Neural cell (in vitro differentiated cells): ENCODE measurements at regions not wholly inside any gene's neighbourhood (a gene's known extent, or its start where the extent isn't known, plus 50 kb on each side); places are given as distances from the start of the nearest gene placed in this dataset.

ENCODE experiments used
- H2AFZ ChIP-seq: fragments of 200-600, 300-800 bp; sonication (generic), shearing (Covaris generic); 2 replicates; pipeline ENCODE4 v1.6.0; 2014; ENCODE audit warnings: low read depth, mild to moderate bottlenecking, antibody characterized with exemption, low read length, moderate library complexity
- H3F3A ChIP-seq: fragments of 200-600 bp; shearing (Covaris generic); 2 replicates; pipeline ENCODE4 v1.6.1; 2016; ENCODE audit warnings: mild to moderate bottlenecking, moderate library complexity, mixed read lengths, antibody characterized with exemption, low read length; ENCODE audit not compliant: insufficient read depth, poor library complexity, severe bottlenecking
- H3K27ac ChIP-seq: fragments of 200-600, 300-800 bp; sonication (generic), shearing (Covaris generic); 2 replicates; pipeline ENCODE4 v1.5.1; 2014; ENCODE audit warnings: mild to moderate bottlenecking, low read length, moderate library complexity
- H3K27me3 ChIP-seq: fragments of 300-800, 200-600 bp; sonication (generic), shearing (Covaris generic); 2 replicates; pipeline ENCODE4 v1.6.0; 2014; ENCODE audit warnings: mild to moderate bottlenecking, low read depth, low read length, moderate library complexity; ENCODE audit not compliant: insufficient read depth
- H3K36me3 ChIP-seq: fragments of 300-800, 200-600 bp; sonication (generic), shearing (Covaris generic); 2 replicates; pipeline ENCODE4 v1.5.1; 2014; ENCODE audit warnings: mild to moderate bottlenecking, antibody characterized with exemption, low read length, moderate library complexity; ENCODE audit not compliant: insufficient read depth
- H3K4me2 ChIP-seq: fragments of 300-800, 200-600 bp; sonication (generic), shearing (Covaris generic); 2 replicates; pipeline ENCODE4 v1.6.0; 2014; ENCODE audit warnings: mild to moderate bottlenecking, low read length
- H3K4me3 ChIP-seq: fragments of 300-800, 200-600 bp; sonication (generic), shearing (Covaris generic); 2 replicates; pipeline ENCODE4 v1.5.1; 2014; ENCODE audit warnings: mild to moderate bottlenecking, low read length, moderate library complexity
- H3K79me2 ChIP-seq: fragments of 200-600 bp; shearing (Covaris generic); replicated peaks from 2 replicates; pipeline ENCODE4 v1.6.0; 2014; ENCODE audit warnings: mild to moderate bottlenecking, low read length, moderate library complexity; ENCODE audit not compliant: insufficient read depth
- H3K9ac ChIP-seq: fragments of 300-800, 200-600 bp; sonication (generic), shearing (Covaris generic); 2 replicates; pipeline ENCODE4 v1.6.1; 2016; ENCODE audit warnings: mild to moderate bottlenecking, low read length, mixed read lengths
- H3K9me2 ChIP-seq: fragments of 200-600 bp; shearing (Covaris generic); 2 replicates; pipeline ENCODE4 v1.6.1; 2016; ENCODE audit warnings: mild to moderate bottlenecking, low read length, mixed read lengths; ENCODE audit not compliant: insufficient read depth
- H3K9me3 ChIP-seq: fragments of 200-600, 300-800 bp; sonication (generic), shearing (Covaris generic); 2 replicates; pipeline ENCODE4 v1.6.1; 2016; ENCODE audit warnings: mild to moderate bottlenecking, mixed run types, low read length, moderate library complexity, mixed read lengths
- H4K20me1 ChIP-seq: fragments of 200-600 bp; shearing (Covaris generic); 2 replicates; pipeline ENCODE4 v1.6.1; 2016; ENCODE audit warnings: mild to moderate bottlenecking, mixed run types; ENCODE audit not compliant: insufficient read depth
- CTCF ChIP-seq: fragments of 450-650 bp; IDR thresholded peaks from 2 replicates; pipeline ENCODE4 v1.5.1; 2014; ENCODE audit warnings: antibody characterized with exemption, mild to moderate bottlenecking, moderate library complexity; ENCODE audit not compliant: poor library complexity, severe bottlenecking
- EP300 ChIP-seq: fragments of 450-650 bp; conservative IDR thresholded peaks from 2 replicates; pipeline ENCODE4 v1.6.1; 2014; ENCODE audit warnings: antibody characterized with exemption, mild to moderate bottlenecking, moderate library complexity; ENCODE audit not compliant: poor library complexity, severe bottlenecking
- EZH2 ChIP-seq: fragments of 200-600, 300-800 bp; shearing (Covaris generic), sonication (generic); IDR thresholded peaks from 2 replicates; pipeline ENCODE4 v1.6.1; 2014; ENCODE audit warnings: antibody characterized with exemption, low read length, borderline replicate concordance, mild to moderate bottlenecking; ENCODE audit not compliant: insufficient read depth, poor library complexity, severe bottlenecking
- MXI1 ChIP-seq: fragments of 450-650 bp; conservative IDR thresholded peaks from 2 replicates; pipeline ENCODE4 v1.6.1; 2014; ENCODE audit warnings: antibody characterized with exemption, mild to moderate bottlenecking; ENCODE audit not compliant: poor library complexity, severe bottlenecking
- POLR2AphosphoS5 ChIP-seq: IDR thresholded peaks from 2 replicates; pipeline ENCODE4 v1.6.1; 2012
- RAD21 ChIP-seq: fragments of 450-650 bp; conservative IDR thresholded peaks from 2 replicates; pipeline ENCODE4 v1.6.1; 2014; ENCODE audit warnings: antibody characterized with exemption, mild to moderate bottlenecking, moderate library complexity
- REST ChIP-seq: IDR thresholded peaks from 2 replicates; pipeline ENCODE4 v1.6.1; 2012; ENCODE audit warnings: borderline replicate concordance
- SMC3 ChIP-seq: fragments of 450-650 bp; conservative IDR thresholded peaks from 2 replicates; pipeline ENCODE4 v1.6.1; 2014; ENCODE audit warnings: antibody characterized with exemption, mild to moderate bottlenecking, moderate library complexity; ENCODE audit not compliant: poor library complexity
- TAF1 ChIP-seq: IDR thresholded peaks from 2 replicates; pipeline ENCODE4 v1.6.1; 2012; ENCODE audit warnings: low read depth

GRCh38 chr20:61176874-61177273 lies 75.2 kb upstream of the CDH4 start:
- Histone ChIP-seq H3K4me2 (no peak overlapping the region), H3F3A (no peaks in the 10 kb centered on the region), H3K9me3 (no peaks in the 10 kb centered on the region), H3K4me3 (no peak overlapping the region), H3K9me2 (no peaks in the 10 kb centered on the region), H3K27me3 (no peaks in the 10 kb centered on the region), H3K79me2 (no peaks in the 10 kb centered on the region), H3K9ac (no peak overlapping the region), H2AFZ (no peak overlapping the region), H3K36me3 (no peaks in the 10 kb centered on the region), H3K27ac (no peak overlapping the region), H4K20me1 (no peaks in the 10 kb centered on the region)
- TF ChIP-seq REST (no peak), EZH2 (no peak), RAD21 (no peak), MXI1 (no peak), SMC3 (no peak), POLR2AphosphoS5 (no peak), EP300 (no peak), CTCF (no peak), TAF1 (no peak)

- no peaks in the 10 kb centered on the region for H3K36me3 ChIP-seq
- TF ChIP-seq MXI1 = no peak
- no peak for TF ChIP-seq CTCF
- no peak for TF ChIP-seq RAD21
- TF ChIP-seq SMC3 = no peak
- no peak for TF ChIP-seq REST
- TF ChIP-seq POLR2AphosphoS5 = no peak
- no peak for TF ChIP-seq TAF1
- no peaks in the 10 kb centered on the region for H3K9me3 ChIP-seq
- no peak overlapping the region for H3K27ac ChIP-seq
- H3K9ac ChIP-seq = no peak overlapping the region
- H3K79me2 ChIP-seq = no peaks in the 10 kb centered on the region
- H4K20me1 ChIP-seq = no peaks in the 10 kb centered on the region
- H3K27me3 ChIP-seq = no peaks in the 10 kb centered on the region
- H3K4me2 ChIP-seq = no peak overlapping the region
- no peak overlapping the region for H3K4me3 ChIP-seq
- H3F3A ChIP-seq = peaks cover 3% of the 10 kb centered on the region
- H2AFZ ChIP-seq = no peak overlapping the region
- no peaks in the 10 kb centered on the region for H3K9me2 ChIP-seq
Measured at GRCh38 chr20:61178551-61179071, 73.5 kb upstream of the CDH4 start.
